HG03460 (cell line): ENCODE measurements at regions not wholly inside any gene's neighbourhood (a gene's known extent, or its start where the extent isn't known, plus 50 kb on each side); places are given as distances from the start of the nearest gene placed in this dataset.

Experiments used
- ATAC-seq: cut with Tn5 transposase; IDR thresholded peaks from one replicate; pipeline ENCODE4 v1.9.1; 2021; ENCODE audit not compliant: unreplicated experiment

GRCh38 chr11:87437133-87437843, 399.6 kb downstream of the TMEM135 start:
- no peak for ATAC-seq

GRCh38 chr11:87432022-87432421, 394.3 kb downstream of the TMEM135 start:
- ATAC-seq = no peak

- ATAC-seq = no peak
Observed at GRCh38 chr11:87431392-87431791, 393.7 kb downstream of the TMEM135 start.

GRCh38 chr11:87430821-87431220, 393.1 kb downstream of the TMEM135 start:
- ATAC-seq = no peak

GRCh38 chr11:87429996-87430395, 392.3 kb downstream of the TMEM135 start:
- no peak for ATAC-seq

- no peak for ATAC-seq
Observed at GRCh38 chr11:87428266-87428665, 390.5 kb downstream of the TMEM135 start.

- ATAC-seq = no peak
Observed at GRCh38 chr11:87425943-87426342, 388.2 kb downstream of the TMEM135 start.

GRCh38 chr11:87425391-87425790, 387.7 kb downstream of the TMEM135 start:
- no peak for ATAC-seq

- no peak for ATAC-seq
Observed at GRCh38 chr11:87423161-87423560, 385.4 kb downstream of the TMEM135 start.

GRCh38 chr11:87422566-87422965, 384.8 kb downstream of the TMEM135 start:
- no peak for ATAC-seq

GRCh38 chr11:87421422-87421821, 383.7 kb downstream of the TMEM135 start:
- peak; percentile 87 for ATAC-seq

- no peak for ATAC-seq
Observed at GRCh38 chr11:87417951-87418350, 380.2 kb downstream of the TMEM135 start.

GRCh38 chr11:87405843-87406242, 368.1 kb downstream of the TMEM135 start:
- ATAC-seq = no peak

- no peak for ATAC-seq
Observed at GRCh38 chr11:87405356-87405755, 367.6 kb downstream of the TMEM135 start.

GRCh38 chr11:87401653-87402052, 363.9 kb downstream of the TMEM135 start:
- no peak for ATAC-seq

- ATAC-seq = no peak
Observed at GRCh38 chr11:87399341-87399740, 361.6 kb downstream of the TMEM135 start.

GRCh38 chr11:87398931-87399330, 361.2 kb downstream of the TMEM135 start:
- no peak for ATAC-seq

GRCh38 chr11:87397011-87397865, 359.5 kb downstream of the TMEM135 start:
- ATAC-seq = no peak

- no peak for ATAC-seq
Observed at GRCh38 chr11:87394924-87395323, 357.2 kb downstream of the TMEM135 start.

GRCh38 chr11:87392665-87393064, 354.9 kb downstream of the TMEM135 start:
- no peak for ATAC-seq

GRCh38 chr11:87391496-87391895, 353.8 kb downstream of the TMEM135 start:
- ATAC-seq = no peak

- ATAC-seq = no peak
Observed at GRCh38 chr11:87384078-87384729, 346.5 kb downstream of the TMEM135 start.
